GM20000 (cell line): ENCODE measurements at regions not wholly inside any gene's neighbourhood (a gene's known extent, or its start where the extent isn't known, plus 50 kb on each side); places are given as distances from the start of the nearest gene placed in this dataset.
"Not testable (repeated sequence)": the region's sequence is repeated elsewhere in the genome, so short reads cannot be mapped to it uniquely, and the experiment has no call there.

ENCODE experiments used
- DNase-seq: peaks from one replicate; pipeline ENCODE4 v3.0.0; 2012; ENCODE audit warnings: low spot score
- CTCF ChIP-seq: IDR thresholded peaks from 2 replicates; pipeline ENCODE4 v1.5.1; 2012; ENCODE audit warnings: mild to moderate bottlenecking, control low read depth; ENCODE audit errors: extremely low read depth, missing control alignments

GRCh38 chr1:224559981-224560728 lies 56.0 kb upstream of the CNIH3 start:
- DNase-seq, result no peak
- no peak for TF ChIP-seq CTCF

- DNase-seq, result not testable (repeated sequence)
Observed at GRCh38 chr1:224562881-224563280, 53.2 kb upstream of the CNIH3 start.

- no peak for DNase-seq
- no peak for TF ChIP-seq CTCF
Observed at GRCh38 chr1:224563666-224564065, 52.5 kb upstream of the CNIH3 start.

- DNase-seq, result no peak
- TF ChIP-seq CTCF, result no peak
Observed at GRCh38 chr1:224564454-224565084, 51.5 kb upstream of the CNIH3 start.

GRCh38 chr1:224565186-224565585 lies 50.9 kb upstream of the CNIH3 start:
- no peak for TF ChIP-seq CTCF
- DNase-seq, result no peak

GRCh38 chr1:224565611-224566406 lies 50.3 kb upstream of the CNIH3 start:
- TF ChIP-seq CTCF, result no peak
- no peak for DNase-seq
